Fibroblast of upper back skin (primary cell): ENCODE measurements at regions not wholly inside any gene's neighbourhood (a gene's known extent, or its start where the extent isn't known, plus 50 kb on each side); places are given as distances from the start of the nearest gene placed in this dataset.

Source experiments
- DNase-seq: peaks from one replicate; pipeline ENCODE4 v3.0.0-alpha.2; 2013

DNA sequence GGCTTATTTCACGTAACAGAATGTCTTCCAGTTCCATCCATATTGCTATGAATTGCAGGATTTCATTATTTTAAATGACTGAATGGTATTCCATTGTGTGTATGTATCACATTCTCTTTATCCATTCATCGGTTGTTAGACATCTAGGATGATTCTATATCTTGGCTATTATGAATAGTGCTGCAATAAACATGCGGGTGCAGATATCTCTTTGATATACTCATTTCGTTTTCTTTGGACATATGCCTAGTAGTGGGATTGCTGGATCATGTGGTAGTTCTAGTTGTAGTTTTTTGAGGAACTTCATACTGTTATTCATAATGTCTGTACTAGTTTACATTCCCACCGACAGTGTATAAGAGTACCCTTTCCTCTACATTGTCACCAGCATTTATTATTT is 460.5 kb downstream of the MAN2A1 start:
- DNase-seq = peak; percentile 70

DNA sequence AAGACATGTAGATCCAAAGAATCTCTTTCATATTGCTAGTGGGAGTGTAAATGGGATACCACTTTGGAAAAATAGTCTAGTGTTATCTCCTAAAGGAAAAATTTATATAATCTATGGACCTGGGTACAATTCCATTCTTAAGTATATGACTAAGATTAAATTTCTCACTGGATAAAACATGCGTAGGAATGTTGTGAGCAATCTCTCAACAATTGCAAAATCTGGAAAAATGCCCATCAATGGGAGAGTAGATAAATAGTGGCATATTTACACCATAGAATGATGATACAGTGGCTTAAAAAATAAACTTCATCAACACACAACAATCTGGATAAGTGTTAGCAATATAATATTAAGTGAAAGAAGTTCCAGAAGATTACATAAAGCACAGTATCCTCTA is 469.5 kb downstream of the MAN2A1 start:
- DNase-seq = peak; percentile 76

DNA sequence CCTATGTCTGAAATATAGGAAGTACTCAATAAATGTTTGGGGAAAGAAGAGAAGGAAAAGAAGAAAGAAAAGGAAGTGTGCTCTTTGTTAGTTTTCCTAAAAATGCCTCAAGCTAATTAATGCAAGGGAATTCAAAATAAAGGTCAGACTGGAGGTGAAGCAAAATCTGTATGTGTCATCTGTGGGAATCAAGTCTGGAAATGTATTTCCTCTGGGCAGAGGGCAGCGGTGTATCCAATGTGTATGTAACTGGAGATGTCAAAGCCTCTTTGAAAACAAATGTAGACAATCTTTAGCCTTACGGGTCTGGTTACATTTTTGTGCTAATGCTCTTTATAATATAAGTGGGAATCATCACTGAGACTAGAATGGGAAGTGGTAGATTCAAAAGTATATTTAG is 471.4 kb downstream of the MAN2A1 start:
- no peak for DNase-seq

DNA sequence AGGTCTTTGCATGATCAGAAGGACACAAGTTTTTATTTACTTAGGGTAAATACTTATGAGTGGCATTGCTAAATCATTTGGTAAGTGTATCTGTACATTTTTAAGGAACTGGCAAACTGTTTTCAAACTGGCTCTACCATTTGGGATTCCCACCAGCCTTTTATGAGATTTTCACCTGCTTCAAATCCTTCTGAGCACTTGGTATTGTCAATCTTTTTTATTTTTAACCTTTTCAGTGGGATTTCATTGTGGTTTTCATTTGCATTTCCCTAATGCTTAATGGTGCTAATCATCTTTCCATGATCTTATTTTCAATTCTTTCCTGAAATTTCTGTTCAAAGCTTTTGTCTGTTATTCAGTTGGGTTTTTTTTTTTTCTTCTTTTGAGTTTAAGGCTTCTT is 475.6 kb downstream of the MAN2A1 start:
- DNase-seq = no peak

DNA sequence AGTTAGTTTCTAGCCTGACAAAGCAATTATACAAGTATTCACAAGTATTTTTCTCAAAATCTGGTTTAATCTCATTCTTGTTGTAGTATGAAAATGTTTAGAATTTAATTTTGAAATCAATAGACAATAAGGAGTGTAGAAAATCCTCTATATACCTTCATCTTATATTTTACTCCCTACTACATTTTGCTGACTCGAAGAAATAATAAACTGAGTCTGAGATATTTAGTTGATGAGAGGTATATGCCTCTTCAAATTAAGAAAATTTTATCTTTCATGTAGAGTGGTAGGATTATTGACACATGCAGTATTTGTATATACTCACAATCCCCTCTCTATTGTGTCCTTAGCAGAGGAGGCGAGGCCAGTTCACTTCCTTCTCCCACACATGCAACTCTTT is 477.7 kb downstream of the MAN2A1 start:
- DNase-seq = no peak

DNA sequence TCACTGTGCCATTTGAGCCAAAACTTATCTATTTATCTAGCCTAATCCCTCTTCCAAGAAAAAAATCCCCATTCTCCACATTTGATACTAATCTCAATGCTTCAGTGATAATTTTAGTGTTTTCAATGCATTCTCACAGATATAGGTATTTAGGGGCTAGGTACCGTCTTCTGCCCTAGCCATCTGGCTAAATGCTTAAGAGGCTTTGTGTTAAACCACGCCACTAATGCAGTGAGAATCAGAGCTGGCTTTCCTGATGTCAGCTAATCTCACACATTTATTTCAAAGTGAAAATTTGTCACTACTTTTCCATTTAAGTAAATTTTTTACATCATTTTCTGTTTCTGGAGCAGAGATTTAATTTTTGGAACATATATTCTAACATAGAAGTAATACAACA is 479.7 kb downstream of the MAN2A1 start:
- DNase-seq = no peak

DNA sequence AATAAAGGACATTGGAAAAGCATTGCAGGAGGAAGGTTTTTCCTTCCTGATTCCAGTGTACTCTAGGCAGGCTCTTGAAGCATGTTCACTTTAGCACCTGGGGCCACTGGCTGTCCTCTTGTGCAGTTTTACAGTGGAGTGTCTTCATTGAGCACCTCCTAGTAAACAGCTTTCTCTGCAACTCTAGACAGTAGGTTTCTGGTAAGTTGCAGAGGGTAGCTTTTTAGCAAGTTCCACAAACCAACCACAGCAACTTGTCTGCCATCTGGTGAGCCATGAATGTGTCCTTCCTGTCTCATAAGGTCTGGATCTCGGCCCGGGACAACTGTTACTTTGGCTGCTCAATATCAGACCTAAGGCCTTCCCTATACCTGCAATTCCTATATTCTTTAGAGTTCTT is 488.0 kb downstream of the MAN2A1 start:
- no peak for DNase-seq

DNA sequence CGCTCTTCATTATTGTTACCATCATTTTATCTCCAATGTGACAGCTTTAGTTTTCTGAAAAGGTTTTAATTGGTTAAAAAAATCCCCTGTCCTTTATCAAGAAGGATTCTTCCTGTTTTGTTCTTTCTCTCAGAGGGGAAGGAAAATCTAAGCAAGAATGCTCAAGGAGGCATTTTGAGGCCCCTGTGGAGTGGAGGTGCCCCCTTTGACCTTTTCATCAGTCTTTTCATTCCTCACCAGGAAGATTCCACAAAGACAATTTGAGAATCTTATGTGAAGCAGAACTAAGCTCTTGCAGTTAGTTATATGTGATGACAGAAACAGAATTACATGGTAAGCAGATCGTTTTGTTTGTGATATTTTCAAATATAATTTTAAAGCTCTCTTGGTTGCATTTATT is 489.6 kb downstream of the MAN2A1 start:
- no peak for DNase-seq

DNA sequence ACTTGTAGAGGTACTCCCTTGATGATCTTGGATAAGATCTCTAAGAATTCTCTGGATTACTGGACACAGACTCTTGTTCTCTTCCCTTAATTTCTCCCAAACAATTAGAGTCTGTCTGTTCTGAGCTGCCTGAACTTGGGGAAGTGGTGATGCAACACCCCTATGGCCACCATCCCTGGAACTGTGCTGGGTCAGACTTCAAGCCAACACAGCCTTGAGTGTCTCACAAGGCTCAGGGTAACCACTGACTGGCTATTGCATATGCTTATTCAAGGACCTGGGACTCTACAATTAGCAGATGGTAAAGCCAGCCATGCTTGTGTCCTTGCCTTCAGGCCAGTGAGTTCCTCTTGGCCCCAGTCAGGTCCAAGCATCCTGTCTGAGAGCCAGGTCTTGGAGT is 504.5 kb downstream of the MAN2A1 start:
- no peak for DNase-seq

DNA sequence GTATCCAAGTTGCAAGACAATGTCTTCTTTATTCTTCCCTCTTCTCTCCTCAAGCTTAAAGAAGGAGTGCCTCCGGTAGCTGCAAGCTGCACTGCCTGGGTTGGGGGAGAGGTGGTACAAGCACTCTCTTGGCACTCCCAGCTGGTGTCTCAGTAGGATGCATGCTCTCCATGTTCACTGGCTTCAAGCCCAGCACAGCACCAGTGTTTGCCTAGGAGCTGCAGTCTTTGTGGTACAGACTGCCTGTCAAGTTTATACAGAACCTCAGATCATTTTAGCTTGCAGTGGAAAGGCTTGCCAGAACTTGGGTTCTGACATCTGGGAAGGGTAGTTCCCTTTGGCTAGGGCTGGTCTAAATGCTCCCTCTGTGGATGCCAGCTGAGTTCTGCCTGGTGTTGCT is 505.6 kb downstream of the MAN2A1 start:
- no peak for DNase-seq

DNA sequence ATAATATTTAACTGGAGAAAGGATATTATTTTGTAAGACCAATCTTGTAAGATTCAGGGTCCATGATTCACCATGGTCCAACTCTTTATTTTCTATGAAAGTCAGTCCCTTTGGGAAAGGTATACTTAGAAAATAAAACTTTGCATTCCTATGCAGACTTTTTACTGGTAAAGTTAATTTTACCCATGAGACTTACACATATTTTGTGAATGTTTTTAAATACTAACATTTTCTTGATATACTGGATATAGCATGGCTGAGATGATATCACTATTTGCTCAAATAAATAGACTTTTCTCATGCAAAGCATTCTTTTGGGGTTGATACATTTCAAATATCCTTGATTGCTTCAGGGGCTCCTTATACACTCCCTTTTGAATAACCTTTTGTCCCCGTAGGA is 512.1 kb downstream of the MAN2A1 start:
- DNase-seq = peak; percentile 34

DNA sequence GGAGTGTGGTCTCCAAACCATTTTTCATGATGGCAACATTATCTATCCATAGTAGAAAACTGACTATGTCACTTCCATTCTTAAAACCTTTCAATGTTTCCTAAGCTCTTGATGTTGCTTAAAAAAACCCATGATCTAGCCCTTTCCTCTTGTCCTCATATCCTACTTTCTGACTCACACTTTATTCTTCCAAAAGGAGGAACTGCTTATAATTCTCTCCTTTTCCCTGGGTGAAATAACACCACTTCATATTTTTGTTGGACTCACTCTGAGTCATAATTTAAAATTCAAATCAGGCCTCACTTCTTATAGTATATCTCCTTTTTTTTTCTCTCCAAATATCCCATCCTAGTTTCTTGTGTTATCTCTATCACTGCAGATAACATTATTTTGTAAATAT is 513.9 kb downstream of the MAN2A1 start:
- DNase-seq = peak; percentile 36

DNA sequence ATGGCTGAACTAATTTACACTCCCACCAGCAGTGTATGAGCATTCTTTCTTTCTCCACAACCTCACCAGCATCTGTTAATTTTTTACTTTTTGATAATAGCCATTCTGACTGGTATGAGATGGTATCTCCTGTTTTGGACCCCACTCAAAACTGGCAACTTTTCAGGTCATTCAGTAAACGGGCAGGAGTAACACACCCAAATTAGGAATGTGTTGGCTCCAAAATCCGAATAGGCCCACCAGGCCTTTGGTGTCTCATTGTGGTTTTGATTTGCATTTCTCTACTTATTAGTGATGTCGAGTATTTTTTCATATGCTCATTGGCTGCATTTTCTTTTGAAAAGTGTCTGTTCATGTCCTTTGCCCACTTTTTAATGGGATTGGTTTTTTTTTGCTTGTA is 517.1 kb downstream of the TMEM232 start:
- DNase-seq = no peak

DNA sequence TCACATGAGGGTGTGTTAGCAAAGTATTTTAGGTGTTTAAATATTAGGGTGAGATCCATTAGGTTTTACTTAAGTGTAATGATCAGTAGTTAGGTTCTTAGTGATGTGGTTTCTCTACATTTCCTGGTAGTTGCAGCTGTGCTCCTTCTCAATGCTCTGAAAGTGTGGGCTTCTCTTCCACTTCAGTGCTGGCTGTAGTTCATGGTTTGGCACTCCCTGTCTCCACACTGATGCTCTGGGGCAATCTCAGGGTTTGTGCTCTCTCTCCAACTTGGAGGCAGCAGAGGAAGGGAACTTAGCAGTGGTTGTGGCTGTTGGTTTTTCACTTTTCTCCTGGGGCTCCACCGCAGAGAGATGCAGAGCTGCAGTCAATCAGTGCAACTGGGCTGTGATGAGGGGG is 507.5 kb downstream of the TMEM232 start:
- no peak for DNase-seq

DNA sequence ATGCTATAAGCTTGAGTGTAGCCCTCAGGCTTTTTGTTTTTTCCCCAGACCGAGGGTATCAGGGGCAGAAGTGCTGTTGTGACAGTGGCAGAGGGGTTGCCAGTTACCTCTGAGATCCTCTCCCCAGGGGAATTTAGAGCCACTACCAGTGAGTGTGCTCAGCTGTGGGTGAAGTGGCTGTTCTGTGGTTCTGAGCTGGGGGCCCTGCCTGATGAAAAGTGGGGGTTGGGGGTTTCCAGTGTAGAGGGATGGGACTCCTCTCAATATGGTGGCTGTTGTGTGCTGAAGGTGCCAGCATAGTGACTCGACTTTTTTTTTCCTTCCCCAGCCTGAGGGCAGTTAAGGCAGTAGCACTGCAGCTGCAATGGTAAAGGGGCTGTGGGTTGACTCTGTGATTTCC is 506.7 kb downstream of the TMEM232 start:
- no peak for DNase-seq

DNA sequence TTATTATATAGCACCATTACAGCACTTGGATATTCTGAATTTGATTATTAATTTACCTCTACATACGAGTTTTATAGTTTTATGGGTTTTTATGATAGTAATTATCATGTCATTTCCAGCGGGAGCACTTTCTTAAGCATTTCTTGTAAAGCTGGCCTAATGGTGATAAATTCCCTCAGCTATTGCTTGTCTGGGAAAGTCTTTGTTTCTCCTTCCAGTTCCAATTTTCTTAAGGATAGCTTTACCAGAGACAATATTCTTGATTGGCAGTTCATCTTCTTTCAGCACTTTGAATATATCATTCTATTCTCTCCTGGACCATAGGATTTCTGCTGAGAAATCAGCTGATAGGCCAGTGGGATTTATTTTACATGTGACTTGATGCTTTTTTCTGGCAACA is 505.4 kb downstream of the TMEM232 start:
- DNase-seq = no peak

DNA sequence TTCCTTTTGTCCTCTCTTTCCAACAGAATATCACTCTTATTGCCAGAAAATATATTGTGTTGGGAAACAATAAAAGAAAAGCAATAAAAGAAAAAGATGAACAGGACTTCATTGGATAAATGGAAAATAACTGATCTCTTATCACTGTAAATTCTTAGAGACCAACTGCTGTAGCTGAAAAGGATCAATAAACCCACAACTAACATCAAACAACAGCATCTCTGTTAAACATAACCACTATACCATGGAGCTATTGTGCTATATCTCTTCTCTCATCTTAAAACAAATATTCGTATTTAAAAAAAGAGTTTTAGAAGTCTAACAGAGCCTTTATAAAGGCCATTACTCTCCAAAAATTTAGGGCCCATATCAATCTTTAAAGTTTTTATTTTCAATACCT is 502.4 kb downstream of the TMEM232 start:
- no peak for DNase-seq

DNA sequence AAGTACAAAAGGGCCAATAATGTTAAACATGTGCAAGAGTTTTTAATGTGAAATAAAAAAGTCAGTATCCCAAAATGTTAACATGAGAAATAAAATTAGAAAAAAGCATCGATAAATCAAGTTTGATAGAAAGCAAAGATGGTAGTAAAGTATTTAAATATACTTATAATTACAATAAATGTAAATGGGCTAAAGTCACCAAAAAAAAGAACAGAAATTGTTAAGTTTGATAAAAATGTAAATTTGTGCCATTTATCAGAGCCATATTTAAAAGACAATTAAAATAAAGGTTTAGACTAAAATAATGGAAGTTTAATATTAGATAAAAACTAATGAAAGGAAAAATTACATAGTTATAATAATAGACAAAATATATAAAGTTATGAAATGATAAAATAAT is 500.5 kb downstream of the TMEM232 start:
- DNase-seq = no peak

DNA sequence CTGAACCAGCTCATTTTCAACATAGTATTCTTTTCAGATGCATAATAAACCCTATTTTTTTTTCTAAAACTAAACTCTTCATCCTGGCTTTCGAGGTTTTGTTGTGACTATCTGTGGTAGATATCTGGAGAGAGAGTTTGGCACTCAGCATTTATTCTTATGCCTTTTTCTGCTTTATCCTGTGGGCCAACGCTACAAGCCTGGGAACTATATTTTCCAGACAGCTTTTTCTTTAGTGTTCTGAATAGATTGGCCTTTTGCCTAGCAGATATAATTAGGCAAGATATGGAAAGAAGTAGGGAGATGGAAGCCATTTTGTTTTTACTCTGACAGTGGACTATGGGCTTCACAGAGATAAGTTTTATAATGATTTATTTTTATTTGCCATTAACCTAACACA is 486.7 kb downstream of the TMEM232 start:
- no peak for DNase-seq

DNA sequence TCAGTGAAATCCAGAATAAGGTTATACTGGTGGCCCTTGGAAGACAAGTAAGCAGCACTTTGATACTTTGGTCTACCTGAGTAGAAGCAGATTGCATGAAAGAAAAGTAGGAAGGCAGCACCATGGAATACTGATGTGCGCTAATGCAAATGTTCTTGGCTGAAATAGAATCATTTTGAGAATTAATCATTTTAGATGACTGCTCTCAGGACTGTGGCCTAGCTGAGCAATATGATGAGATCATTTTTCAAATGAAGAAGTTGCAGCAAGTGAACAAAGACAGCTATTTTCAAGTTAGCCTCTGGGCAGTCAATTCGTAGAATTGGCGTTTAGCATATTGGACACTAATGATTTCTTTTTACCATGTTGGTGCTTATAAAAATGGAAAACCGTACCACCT is 483.5 kb downstream of the TMEM232 start:
- no peak for DNase-seq

DNA sequence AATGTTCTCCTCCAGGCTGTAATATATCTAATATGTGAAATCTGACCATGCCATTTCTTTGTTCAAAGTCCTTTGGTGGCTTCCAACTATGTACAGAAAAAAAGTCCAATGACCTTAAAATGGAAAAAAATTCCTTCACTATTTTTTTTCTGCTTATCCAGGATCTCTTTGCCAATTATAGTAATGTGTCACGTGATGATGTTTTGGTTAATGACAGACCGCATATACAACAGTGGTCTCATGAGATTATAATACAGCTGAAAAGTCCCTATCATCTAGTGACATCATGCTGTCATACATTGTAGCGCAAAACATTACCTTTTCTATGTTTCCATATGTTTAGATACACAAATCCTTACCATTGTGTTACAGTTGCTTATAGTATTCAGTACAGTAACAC is 477.6 kb downstream of the TMEM232 start:
- no peak for DNase-seq

DNA sequence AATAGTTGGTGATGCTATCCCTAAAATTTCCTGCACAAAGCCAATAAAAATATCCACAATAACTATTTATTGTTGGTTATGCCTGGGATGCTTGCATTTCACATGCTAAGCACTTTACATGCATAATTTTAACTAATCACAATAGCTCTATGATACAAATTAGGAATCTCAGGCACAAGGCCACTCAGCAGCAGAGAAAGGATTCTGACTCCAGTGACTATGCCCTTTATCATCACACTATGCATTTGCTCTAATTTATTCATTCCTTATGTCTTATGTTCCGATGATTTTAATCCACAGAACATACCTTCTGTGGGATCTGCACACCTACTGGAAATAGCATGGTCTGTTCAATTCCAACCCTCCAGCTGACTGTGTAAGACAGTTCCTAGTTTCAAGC is 476.1 kb downstream of the TMEM232 start:
- no peak for DNase-seq

DNA sequence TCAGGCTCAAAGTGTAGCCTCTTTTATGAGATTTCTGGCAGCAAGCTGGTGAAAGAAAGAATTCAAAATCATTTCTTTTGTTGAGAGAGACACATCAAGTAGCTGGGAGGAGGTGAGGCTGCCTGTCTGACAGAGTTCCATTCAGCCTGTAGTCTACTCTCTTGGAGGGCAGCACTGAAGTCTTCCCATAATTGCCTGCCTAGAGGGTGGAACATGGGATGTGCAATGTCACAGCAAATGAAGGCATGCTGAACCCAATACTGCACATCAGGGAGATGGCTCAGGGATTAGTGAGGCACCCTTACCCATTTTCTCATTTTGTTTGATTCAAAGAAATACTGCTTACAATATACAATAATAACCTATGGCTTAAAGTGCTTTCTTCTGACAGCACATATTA is 475.7 kb downstream of the TMEM232 start:
- DNase-seq = no peak

DNA sequence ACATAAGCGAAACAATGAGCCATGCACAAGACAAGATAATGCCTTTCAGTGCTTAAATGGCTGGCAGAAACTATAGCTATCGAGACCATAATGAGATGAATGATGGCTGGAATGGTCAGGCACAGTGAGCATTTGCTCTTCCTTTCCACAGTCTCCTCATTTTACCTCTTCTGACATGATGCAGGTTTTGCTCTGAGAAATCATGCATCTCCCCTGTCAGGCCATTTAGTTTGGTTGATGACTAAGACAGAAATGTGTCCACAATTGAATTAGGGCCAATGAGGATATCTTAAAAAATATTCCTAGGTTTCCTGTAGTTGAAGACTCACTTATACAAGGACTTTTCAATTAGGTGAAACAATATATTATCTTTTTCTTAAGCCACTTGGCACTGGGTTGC is 475.1 kb downstream of the TMEM232 start:
- peak; percentile 76 for DNase-seq

DNA sequence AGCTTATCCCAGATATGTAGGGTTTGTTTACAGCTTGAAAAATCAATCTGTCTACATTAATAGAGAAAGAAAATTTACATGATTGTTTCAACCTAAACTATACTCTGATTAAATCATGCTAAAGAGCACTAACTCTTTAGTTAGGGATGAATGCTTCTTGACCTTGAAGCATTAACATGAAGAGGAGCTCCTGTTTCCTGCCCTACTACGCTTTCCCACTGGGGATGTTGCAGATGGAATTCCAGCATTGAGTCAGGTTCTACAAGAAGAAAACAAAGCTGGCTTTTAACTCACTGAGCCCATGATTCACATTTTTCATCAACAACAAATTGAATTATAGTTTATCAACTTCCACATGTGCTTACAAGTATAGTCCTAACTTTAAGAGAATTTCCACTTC is 471.3 kb downstream of the TMEM232 start:
- DNase-seq = no peak

DNA sequence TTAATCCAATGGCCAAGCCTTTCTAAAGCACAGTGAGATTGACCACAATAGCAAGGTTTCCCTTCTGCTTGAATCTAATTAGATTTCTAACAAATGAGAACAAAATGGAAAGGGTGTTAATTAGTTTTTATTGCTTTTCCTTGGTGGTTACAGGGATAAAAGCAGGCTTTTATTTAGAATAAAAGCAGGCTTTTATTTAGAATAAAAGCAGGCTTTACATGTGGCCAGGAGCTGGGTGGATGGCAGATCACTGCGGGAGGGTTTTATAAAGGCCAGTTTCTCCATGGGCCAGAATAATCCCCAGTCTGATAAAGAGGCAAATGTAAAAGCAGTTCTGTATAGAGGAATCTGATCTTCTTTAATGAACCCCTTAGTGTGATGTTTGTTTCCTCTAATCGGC is 470.2 kb downstream of the TMEM232 start:
- no peak for DNase-seq
